ENCODE measurements at regions not wholly inside any gene's neighbourhood (a gene's known extent, or its start where the extent isn't known, plus 50 kb on each side); places are given as distances from the start of the nearest gene placed in this dataset.

GRCh38 chr3:152959307-152959706 is 124.4 kb downstream of the P2RY1 start:
- no peaks in the 10 kb centered on the region for H3K4me1 ChIP-seq (ENCODE audit: control insufficient read depth, insufficient read depth, low read length)
- 61% methylated on average over 3 of the region's 3 CpGs for WGBS (ENCODE audit: insufficient coverage, insufficient replicate concordance, low lambda C conversion rate, missing lambda C conversion rate)
- BruUV-seq (replicated peaks) = no TSS peak
- H3K4me2 ChIP-seq (ENCODE audit: control insufficient read depth, insufficient read depth) = no peak overlapping the region
- intact Hi-C loops (cut with micrococcal nuclease; ENCODE audit: unreplicated experiment) (no loop called here), in situ Hi-C loops (cut with MboI) (loop anchor here (10.0 kb wide), 1 partner anchor 485 kb away; no protein-coding TSS in a partner anchor)
- DNase-seq (ENCODE audit: low read depth, low spot score) = no peak
- RAD21 ChIA-PET (ENCODE audit: unreplicated experiment) = no interaction called here
- no peaks in the 10 kb centered on the region for H3K27me3 ChIP-seq (replicated peaks in 1 of 2; ENCODE audit: control insufficient read depth in 2 of 2, insufficient read depth in 2 of 2, low read length in 1 of 2)
- H3K27ac ChIP-seq (ENCODE audit: control insufficient read depth, insufficient read depth) = no peak overlapping the region
- H4K20me1 ChIP-seq (ENCODE audit: control insufficient read depth, insufficient read depth) = no peaks in the 10 kb centered on the region
- no peaks in the 10 kb centered on the region for H3K36me3 ChIP-seq (ENCODE audit: control insufficient read depth in 2 of 2, insufficient read depth in 2 of 2, low read length in 1 of 2)
- no peaks in the 10 kb centered on the region for H3K9me3 ChIP-seq (replicated peaks; ENCODE audit: control insufficient read depth, insufficient read depth, low read length)
- SMC1A ChIA-PET (ENCODE audit: uncharacterized antibody, unreplicated experiment) = no interaction called here
- H3K9ac ChIP-seq (ENCODE audit: control insufficient read depth, insufficient read depth, low read length) = no peak overlapping the region
- no peak for ATAC-seq
- no peaks in the 10 kb centered on the region for H3K79me2 ChIP-seq (ENCODE audit: control insufficient read depth, insufficient read depth, low read length)
- H2AFZ ChIP-seq (ENCODE audit: control insufficient read depth, low read depth, low read length) = no peak overlapping the region
- no peak for FAIRE-seq
- CTCF ChIA-PET = no interaction called here
- POLR2A ChIA-PET = no interaction called here
- no peak overlapping the region for H3K4me3 ChIP-seq
- TF ChIP-seq MYC (IDR thresholded peaks at IDR 0.05; ENCODE audit: insufficient read depth, insufficient read length, insufficient replicate concordance, low read length, severe bottlenecking) (no peak), PAX5 (IDR thresholded peaks at IDR 0.05; ENCODE audit: borderline replicate concordance, low read depth, low read length) (no peak), TAF1 (IDR thresholded peaks at IDR 0.05; ENCODE audit: borderline replicate concordance, low read depth, low read length) (no peak), ZNF687 (IDR thresholded peaks at IDR 0.05) (no peak), TCF3 (IDR thresholded peaks at IDR 0.05; ENCODE audit: borderline replicate concordance, insufficient read depth, low read depth, low read length) (no peak), POU2F2 (IDR thresholded peaks at IDR 0.05; ENCODE audit: borderline replicate concordance, low read depth, low read length) (no peak), ZBTB33 (IDR thresholded peaks at IDR 0.05) (no peak), YBX1 (IDR thresholded peaks at IDR 0.05) (no peak), HDAC2 (IDR thresholded peaks at IDR 0.05) (no peak), RBBP5 (conservative IDR thresholded peaks at IDR 0.05) (no peak), POLR2A (IDR thresholded peaks at IDR 0.05; ENCODE audit: low read depth, low read length) (no peak), ATF2 (IDR thresholded peaks at IDR 0.05; ENCODE audit: low read length) (no peak), KDM1A (IDR thresholded peaks at IDR 0.05; ENCODE audit: borderline replicate concordance) (no peak), CBX3 (IDR thresholded peaks at IDR 0.05; ENCODE audit: borderline replicate concordance, low read depth) (no peak), PKNOX1 (IDR thresholded peaks at IDR 0.05) (no peak)

Measured in GM12878 (cell line).